Adrenal gland (tissue), 9 donors: ENCODE measurements at regions not wholly inside any gene's neighbourhood (a gene's known extent, or its start where the extent isn't known, plus 50 kb on each side); places are given as distances from the start of the nearest gene placed in this dataset.

Experiments
- DNase-seq, 7 donors: peaks; one replicate each; pipeline ENCODE4 v3.0.0-alpha.2; 2019 to 2020
- H3K27ac ChIP-seq, 5 donors: fragments of 200-600 bp; sonication (generic) in 4 of 5; 1 replicate in 3 of 5; 2 replicates in 2 of 5; pipeline versions ENCODE4 v1.5.1 to v1.8.0; 2016 to 2020; ENCODE audit warnings: mild to moderate bottlenecking in 1 of 5
- H3K27me3 ChIP-seq: fragments of 200-600 bp; 2 replicates; pipeline ENCODE4 v1.8.0; 2021
- H3K36me3 ChIP-seq, 2 donors: fragments of 200-600 bp; replicated peaks in 1 of 2; 1 replicate in 1 of 2; 2 replicates in 1 of 2; pipeline versions ENCODE4 v1.5.1 to v1.8.0; 2018 to 2022
- H3K4me1 ChIP-seq, 2 donors: fragments of 200-600 bp; replicated peaks in 1 of 2; 1 replicate in 1 of 2; 2 replicates in 1 of 2; pipeline versions ENCODE4 v1.5.1 to v1.8.0; 2018 to 2021
- H3K4me3 ChIP-seq, 4 donors: fragments of 200-600 bp; sonication (generic) in 3 of 4; one replicate each; pipeline ENCODE4 v1.5.1; 2016 to 2018
- H3K9me3 ChIP-seq, 3 donors: fragments of 200-600 bp; sonication (generic) in 1 of 3; replicated peaks in 1 of 3; 1 replicate in 2 of 3; 2 replicates in 1 of 3; pipeline versions ENCODE4 v1.5.1 to v1.8.0; 2016 to 2021
- POLR2A ChIP-seq, 2 donors: fragments of 450-650 bp; IDR thresholded peaks; one replicate each; pipeline ENCODE4 v1.6.1; 2017; ENCODE audit warnings: antibody characterized with exemption in 2 of 2, mild to moderate bottlenecking in 2 of 2, moderate library complexity in 1 of 2
- WGBS, 4 donors: extraction: QIAGEN DNeasy Blood & Tissue Kit in 2 of 4; methylation state at CpG; one replicate each; pipeline versions ENCODE4 v1.1.5 to v1.1.7; 2013 to 2017; 5-methylcytosine and 5-hydroxymethylcytosine counted together
- intact Hi-C, 2 donors: fragments of 100-400 bp; cut with DNase I; formaldehyde crosslinking; loops; one replicate each; pipeline versions ENCODE4 v1.14.1 to v1.15.0; 2022 to 2023
- TF ChIP-seq, protein P1 (sequence below), 6 experiments: fragments of 450-650 bp in 4 of 6; fragments of 200-600 bp in 2 of 6; sonication (generic) in 1 of 6; IDR thresholded peaks; 1 replicate in 5 of 6; 2 replicates in 1 of 6; pipeline versions ENCODE4 v1.5.1 to v1.8.0; 2016 to 2021; ENCODE audit warnings: antibody characterized with exemption in 6 of 6, mild to moderate bottlenecking in 2 of 6, moderate library complexity in 1 of 6
- donor health status: healthy with polysubstance abuse.
- donor health status: Bipolar disorder and iron deficiency.
- donor health status: DM: yes; HTN: yes; CAD: no.
- donor health status: DM: no; HTN: no; CAD: no.
- donor health status: DM: no; HTN: no; CAD: no.

DNA sequence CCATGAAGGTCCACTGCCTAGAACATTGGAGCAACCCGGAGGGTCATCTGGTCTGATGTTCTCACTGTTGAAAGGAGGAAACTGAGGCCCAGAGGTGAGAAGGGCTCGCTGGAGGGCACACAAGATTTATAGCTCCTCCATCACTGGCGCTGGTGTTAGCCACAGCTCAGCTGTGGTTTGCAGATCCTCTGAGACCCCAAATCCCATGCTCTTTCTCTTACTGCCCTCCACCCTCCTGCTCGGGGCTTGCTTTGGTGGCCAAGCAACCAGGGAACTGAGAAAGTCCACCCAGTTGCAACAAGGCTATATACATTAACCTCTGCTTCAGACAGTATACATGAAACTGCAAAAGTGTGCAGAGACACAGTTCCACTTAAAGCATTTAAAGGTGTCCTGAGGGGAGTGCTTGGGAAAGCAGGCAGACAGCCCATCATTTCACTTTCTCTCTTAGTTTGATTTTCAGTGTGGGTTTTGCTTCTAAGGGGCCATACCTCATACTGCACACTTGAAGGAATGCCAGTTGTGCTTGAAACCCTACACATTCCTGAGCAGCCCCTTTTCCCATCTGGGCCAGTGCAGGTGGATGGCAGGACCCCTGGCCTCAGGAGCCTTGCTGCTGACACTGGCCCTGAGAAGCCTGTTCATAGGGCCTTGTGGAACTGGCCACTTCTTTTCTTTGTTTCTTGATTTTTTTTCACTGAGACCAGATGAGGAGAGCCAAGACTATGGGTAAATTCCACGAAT is 347.6 kb downstream of the CDC5L start:
- no peak for DNase-seq
- H3K4me3 ChIP-seq = no peak overlapping the region
- 79 to 84% (median 84%) methylated on average over 3 to 5 of the region's 5 CpGs for WGBS, 4 donors
- H3K4me1 ChIP-seq = no peaks in the 10 kb centered on the region
- no peaks in the 10 kb centered on the region for H3K36me3 ChIP-seq
- intact Hi-C loops = no loop called here
- H3K27me3 ChIP-seq = no peaks in the 10 kb centered on the region
- TF ChIP-seq, protein P1, sequence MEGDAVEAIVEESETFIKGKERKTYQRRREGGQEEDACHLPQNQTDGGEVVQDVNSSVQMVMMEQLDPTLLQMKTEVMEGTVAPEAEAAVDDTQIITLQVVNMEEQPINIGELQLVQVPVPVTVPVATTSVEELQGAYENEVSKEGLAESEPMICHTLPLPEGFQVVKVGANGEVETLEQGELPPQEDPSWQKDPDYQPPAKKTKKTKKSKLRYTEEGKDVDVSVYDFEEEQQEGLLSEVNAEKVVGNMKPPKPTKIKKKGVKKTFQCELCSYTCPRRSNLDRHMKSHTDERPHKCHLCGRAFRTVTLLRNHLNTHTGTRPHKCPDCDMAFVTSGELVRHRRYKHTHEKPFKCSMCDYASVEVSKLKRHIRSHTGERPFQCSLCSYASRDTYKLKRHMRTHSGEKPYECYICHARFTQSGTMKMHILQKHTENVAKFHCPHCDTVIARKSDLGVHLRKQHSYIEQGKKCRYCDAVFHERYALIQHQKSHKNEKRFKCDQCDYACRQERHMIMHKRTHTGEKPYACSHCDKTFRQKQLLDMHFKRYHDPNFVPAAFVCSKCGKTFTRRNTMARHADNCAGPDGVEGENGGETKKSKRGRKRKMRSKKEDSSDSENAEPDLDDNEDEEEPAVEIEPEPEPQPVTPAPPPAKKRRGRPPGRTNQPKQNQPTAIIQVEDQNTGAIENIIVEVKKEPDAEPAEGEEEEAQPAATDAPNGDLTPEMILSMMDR (IDR thresholded peaks at IDR 0.05) = no peak
- TF ChIP-seq POLR2A (IDR thresholded peaks at IDR 0.05) = no peak
- H3K27ac ChIP-seq = no peak overlapping the region
- no peaks in the 10 kb centered on the region for H3K9me3 ChIP-seq

GRCh38 chr6:44735630-44735963 is 348.1 kb downstream of the CDC5L start:
- Histone ChIP-seq H3K27me3 (no peaks in the 10 kb centered on the region), H3K4me1 (no peaks in the 10 kb centered on the region), H3K4me3 (no peak overlapping the region), H3K9me3 (no peaks in the 10 kb centered on the region), H3K27ac (no peak overlapping the region), H3K36me3 (no peaks in the 10 kb centered on the region)
- peak in 3 of 7 donors; percentile 9 to 35 (median 22) for DNase-seq
- 45 to 59% (median 46%) methylated on average over 6 of the region's 6 CpGs for WGBS, 4 donors
- intact Hi-C loops = no loop called here
- TF ChIP-seq POLR2A (IDR thresholded peaks at IDR 0.05) = no peak
- TF ChIP-seq, protein P1 (IDR thresholded peaks at IDR 0.05) = no peak

DNA sequence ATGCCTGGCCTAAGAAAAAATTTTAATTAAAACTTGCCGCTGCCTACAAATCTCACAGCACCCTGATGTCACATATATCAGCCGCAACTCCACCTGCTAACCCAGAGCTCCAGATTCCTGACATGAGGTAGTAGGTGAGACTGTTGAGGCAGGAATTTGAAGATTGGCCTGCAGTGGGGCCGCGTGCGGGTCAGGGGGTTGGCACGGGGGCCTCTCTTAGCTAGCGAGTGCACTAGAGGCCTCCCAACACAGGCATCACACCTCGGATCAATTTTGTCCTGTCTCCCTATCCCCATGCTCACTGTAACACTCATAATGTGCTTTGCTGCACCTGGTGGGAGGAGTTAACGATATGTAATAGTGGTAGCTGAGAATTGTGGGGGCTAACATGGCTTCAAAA is 349.8 kb downstream of the CDC5L start:
- H3K4me3 ChIP-seq = no peak overlapping the region
- no peaks in the 10 kb centered on the region for H3K36me3 ChIP-seq
- TF ChIP-seq, protein P1 (IDR thresholded peaks at IDR 0.05) = no peak
- WGBS, 4 donors = 88 to 96% (median 95%) methylated on average over 7 to 9 of the region's 9 CpGs
- DNase-seq = no peak
- intact Hi-C loops = no loop called here
- no peak overlapping the region for H3K27ac ChIP-seq
- no peaks in the 10 kb centered on the region for H3K9me3 ChIP-seq
- H3K4me1 ChIP-seq = no peaks in the 10 kb centered on the region
- no peaks in the 10 kb centered on the region for H3K27me3 ChIP-seq

DNA sequence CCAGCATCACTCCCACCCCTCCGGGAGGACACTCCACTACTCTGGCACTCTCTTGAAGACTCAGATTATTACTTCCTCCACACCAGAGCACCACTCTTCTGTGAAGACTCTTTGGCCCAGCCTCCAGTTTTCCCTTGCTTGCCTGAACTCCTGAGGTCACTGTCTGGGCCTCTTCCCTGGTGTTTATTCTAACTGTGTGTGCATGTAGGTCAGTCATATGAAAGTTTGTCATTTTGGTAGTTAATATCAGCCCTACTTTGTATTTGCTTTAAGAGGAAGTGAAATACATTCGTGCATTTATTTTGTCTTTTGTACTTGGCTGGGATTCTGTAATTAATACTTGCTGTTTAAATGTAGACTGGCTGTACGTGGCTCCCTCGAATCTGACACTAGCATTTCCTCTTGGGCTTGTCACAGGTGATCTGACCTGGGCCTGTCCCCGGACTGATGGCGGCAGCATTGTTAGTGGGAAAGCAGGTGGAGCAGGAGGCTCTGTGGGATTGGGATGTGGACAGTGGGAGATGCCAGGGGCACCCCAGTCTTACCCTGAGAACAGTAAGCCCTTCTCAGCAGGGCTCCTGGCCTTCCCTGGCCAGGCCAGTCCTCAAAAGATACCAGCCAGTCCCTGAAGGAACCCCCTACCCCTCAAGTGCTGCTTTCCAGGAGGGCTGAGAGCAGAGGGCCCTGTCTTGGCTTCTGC is 350.5 kb downstream of the CDC5L start:
- Histone ChIP-seq H3K9me3 (no peaks in the 10 kb centered on the region), H3K36me3 (no peaks in the 10 kb centered on the region), H3K27me3 (no peaks in the 10 kb centered on the region), H3K4me3 (no peak overlapping the region), H3K4me1 (no peaks in the 10 kb centered on the region), H3K27ac (peak overlapping the region in 1 of 5 donors; percentile 29)
- 62 to 81% (median 73%) methylated on average over 6 of the region's 6 CpGs for WGBS, 4 donors
- DNase-seq = peak in 1 of 7 donors; percentile 8
- intact Hi-C loops = no loop called here
- no peak for TF ChIP-seq POLR2A (IDR thresholded peaks at IDR 0.05)
- TF ChIP-seq, protein P1 (IDR thresholded peaks at IDR 0.05) = no peak
